HG02588 (cell line): ENCODE measurements at regions not wholly inside any gene's neighbourhood (a gene's known extent, or its start where the extent isn't known, plus 50 kb on each side); places are given as distances from the start of the nearest gene placed in this dataset.
A peak's percentile ranks its signal among the peaks of the same experiment; 100 is the strongest.

Experiments
- ATAC-seq: cut with Tn5 transposase; IDR thresholded peaks from one replicate; pipeline ENCODE4 v1.9.1; 2021; ENCODE audit warnings: mild to moderate bottlenecking, moderate library complexity; ENCODE audit not compliant: unreplicated experiment

DNA sequence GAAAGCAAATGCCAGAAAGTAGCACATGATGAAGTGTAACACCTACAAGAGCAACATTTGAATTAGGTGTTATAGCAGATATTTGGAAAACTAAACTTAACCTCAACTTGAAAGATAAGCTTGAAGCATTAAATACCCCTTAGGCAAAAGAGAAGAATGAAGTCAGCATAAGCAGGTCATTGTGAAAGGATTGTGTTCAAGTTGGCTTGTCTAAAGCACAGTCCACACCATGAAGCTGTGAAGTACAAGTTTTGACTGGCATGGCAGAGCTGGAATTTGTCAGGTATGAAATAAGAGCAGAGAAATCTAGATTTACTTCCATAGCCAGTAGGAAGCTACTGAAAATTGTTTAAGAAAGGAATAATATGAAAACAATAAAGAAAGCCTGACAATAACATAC is 480.3 kb upstream of the POT1 start:
- no peak for ATAC-seq

GRCh38 chr7:125406111-125406510 is 476.5 kb upstream of the POT1 start:
- no peak for ATAC-seq

DNA sequence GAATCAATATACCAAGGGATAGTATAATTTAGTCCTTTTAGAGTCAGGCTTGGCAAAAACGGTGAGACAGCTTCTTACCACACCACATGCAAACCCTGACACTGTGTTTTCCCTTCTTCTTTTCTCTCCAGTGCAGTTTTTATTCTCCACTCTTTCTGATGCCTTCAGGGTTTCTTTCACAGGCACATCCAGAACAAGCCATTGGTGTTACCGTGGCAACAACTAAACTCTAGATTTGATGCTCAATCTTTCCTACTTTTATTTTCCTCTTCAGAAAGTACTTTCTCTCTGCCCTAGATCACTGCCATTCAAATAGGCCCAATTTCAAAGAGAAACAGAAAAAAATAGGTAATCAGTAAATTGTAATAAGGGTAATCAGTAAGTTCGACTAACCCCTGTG is 469.8 kb upstream of the POT1 start:
- ATAC-seq: no peak

DNA sequence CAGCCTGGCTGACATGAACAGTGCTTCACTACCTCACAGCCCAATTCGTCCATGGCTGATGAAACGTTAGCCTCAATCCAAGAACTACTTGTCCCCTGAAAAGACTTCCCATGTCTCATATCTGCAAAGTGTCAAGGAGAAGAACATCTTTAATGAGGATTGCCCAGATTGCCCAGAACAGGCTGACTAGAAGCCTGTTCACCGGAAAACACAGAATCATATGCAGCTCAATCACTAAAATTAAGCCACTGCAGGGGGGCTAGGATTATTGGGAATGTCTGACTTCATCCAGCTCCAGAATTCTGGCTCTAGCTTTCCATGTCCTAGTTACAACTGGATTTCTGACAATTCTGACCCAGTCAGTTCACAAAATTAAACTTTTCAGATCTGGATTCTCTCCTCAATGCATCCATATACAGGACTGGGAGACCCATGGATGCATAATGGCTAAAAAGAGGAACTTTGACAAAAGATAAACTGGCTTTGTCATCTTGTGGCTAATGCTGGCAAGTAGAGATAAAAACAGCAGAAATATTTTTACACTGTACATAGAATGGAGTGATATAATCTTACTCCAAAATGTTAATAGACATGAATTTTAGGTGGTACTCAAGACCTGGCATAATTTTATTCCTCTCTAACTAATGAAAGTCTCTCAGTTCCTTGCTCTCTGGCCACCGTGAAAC is 467.0 kb upstream of the POT1 start:
- ATAC-seq: no peak

- no peak for ATAC-seq
Observed at GRCh38 chr7:125391921-125392320, 462.3 kb upstream of the POT1 start.

DNA sequence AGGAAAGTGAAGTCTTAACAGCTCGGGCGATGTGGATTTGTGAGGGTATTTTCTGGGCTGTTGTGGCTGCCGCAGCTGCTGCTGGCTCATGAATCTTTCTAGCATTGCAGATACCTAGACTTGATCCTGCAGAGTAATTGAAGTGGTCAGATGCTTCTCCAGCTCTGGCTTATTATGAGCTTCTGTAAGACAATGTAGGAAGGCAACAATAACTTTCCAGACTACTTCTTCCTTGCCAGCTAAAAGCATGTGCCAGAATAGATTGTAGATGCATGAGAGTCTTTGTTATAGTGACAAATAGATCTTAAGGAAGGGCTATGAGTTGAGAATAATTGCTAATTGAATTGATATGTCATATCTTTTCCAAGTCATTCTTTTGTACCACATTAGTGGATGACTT is 461.4 kb upstream of the POT1 start:
- no peak for ATAC-seq

- no peak for ATAC-seq
Observed at GRCh38 chr7:125386211-125386610, 456.6 kb upstream of the POT1 start.

- ATAC-seq: no peak
Observed at GRCh38 chr7:125383324-125383723, 453.7 kb upstream of the POT1 start.

- no peak for ATAC-seq
Observed at GRCh38 chr7:125382401-125382800, 452.8 kb upstream of the POT1 start.

- ATAC-seq: no peak
Observed at GRCh38 chr7:125375942-125376341, 446.3 kb upstream of the POT1 start.

- ATAC-seq: no peak
Observed at GRCh38 chr7:125370502-125370901, 440.9 kb upstream of the POT1 start.

- ATAC-seq: no peak
Observed at GRCh38 chr7:125363873-125364272, 434.2 kb upstream of the POT1 start.

- no peak for ATAC-seq
Observed at GRCh38 chr7:125358551-125359167, 429.0 kb upstream of the POT1 start.

DNA sequence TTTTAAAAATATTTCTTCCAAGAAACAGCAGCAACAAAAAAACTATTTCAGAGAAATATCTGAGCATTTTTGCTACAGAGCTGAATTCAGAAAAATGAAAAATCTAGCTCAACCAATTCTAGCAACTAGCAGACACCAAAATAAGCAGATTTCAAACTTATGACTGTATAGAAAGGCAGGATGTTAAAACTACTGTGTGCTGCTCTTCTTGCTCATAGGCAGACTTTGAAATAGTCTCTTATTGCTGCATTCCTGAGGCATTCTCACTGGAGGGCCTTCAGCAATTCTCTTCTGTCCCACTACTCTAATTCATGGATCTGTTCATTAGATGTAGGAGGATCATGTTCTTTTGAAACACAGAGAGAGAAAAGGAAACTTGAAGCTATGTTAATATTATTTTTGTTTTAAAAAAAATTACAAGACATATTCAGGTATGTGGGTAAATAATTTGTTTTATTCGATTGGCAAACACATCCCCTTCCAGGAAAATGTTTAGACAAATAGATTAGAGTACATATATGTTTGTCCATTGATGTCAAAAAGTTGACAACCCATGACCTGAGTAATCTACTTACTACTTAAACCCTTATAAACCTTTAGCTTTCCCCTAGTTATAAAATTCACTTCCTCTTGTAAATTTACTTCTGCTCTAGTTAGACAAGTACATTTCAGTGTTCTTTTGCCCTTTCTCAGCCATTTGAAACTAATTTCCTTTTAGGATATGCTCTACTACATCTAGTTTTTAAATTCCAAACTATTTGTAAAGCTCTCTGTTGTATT is 428.2 kb upstream of the POT1 start:
- no peak for ATAC-seq

GRCh38 chr7:125355899-125356298 is 426.3 kb upstream of the POT1 start:
- ATAC-seq: peak; percentile 86

- no peak for ATAC-seq
Observed at GRCh38 chr7:125347269-125347668, 417.6 kb upstream of the POT1 start.

DNA sequence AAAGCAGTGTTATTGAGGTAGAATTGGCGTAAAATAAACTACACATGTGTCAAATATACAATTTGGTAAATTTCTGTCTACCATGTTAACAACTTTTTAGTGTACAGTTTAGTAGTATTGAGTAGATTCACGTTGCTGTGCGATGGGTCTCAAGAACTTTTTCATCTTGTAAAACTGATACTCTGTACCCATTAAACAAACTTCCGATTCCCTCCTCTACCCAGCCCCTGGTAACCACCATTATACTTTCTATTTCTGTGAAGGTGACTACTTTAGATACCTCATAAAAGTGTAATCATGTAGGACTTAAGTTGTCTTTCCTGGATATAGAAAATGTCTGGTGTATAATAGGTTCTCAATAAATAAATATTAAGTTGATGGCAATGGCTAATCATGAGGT is 408.5 kb upstream of the POT1 start:
- ATAC-seq: no peak

GRCh38 chr7:125336326-125336725 is 406.7 kb upstream of the POT1 start:
- no peak for ATAC-seq

- no peak for ATAC-seq
Observed at GRCh38 chr7:125326666-125327255, 397.1 kb upstream of the POT1 start.

DNA sequence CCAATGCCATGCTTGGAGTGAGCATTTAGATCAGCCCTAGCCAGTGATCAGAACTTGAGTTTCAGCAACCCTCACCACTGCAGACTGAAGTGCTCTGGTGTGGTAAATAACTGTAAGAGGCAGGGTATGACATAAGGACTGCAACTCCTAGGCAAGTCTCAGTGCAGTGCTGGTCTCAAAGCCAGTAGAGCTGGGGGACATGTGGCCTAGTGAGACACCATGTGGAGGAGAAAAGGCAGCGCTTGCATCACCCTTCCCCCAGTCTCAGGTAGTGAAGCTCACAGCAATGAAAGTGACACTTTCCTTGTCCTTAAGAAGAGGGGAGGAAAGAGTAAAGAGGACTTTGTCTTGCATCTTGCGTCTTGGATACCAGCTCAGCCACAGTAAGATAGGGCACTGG is 386.8 kb upstream of the POT1 start:
- ATAC-seq: no peak

DNA sequence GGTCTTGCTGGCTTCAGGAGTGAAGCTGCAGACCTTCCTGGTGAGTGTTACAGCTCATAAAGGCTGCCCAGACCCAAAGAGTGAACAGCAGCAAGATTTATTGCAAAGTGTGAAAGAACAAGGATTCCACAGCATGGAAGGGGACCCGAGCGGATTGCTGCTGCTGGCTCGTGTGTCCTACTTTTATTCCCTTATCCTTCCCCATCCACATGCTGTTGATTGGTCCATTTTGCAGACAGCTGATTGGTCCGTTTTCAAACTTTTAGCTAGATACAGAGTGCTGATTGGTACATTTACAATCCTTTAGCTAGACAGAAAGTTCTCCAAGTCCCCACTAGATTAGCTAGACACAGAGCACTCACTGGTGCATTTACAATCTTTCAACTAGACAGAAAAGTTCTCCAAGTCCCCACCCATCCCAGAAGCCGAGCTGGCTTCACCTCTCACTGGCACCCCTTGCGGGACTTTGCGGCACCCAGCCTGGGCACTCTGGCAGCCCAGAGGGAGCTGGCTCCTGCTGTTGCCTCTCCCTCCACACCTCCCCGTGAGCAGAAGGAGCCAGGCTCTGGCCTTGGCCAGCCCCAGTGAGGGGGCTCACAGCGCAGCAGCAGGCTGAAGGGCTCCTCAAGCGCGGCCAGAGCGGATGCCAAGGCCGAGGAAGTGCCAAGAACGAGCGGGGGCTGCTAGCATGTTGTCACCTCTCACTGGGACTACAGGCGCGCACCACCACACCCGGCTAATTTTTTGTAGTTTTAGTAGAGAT is 369.6 kb upstream of the POT1 start:
- no peak for ATAC-seq
